ENCODE measurements at regions not wholly inside any gene's neighbourhood (a gene's known extent, or its start where the extent isn't known, plus 50 kb on each side); places are given as distances from the start of the nearest gene placed in this dataset.

DNA sequence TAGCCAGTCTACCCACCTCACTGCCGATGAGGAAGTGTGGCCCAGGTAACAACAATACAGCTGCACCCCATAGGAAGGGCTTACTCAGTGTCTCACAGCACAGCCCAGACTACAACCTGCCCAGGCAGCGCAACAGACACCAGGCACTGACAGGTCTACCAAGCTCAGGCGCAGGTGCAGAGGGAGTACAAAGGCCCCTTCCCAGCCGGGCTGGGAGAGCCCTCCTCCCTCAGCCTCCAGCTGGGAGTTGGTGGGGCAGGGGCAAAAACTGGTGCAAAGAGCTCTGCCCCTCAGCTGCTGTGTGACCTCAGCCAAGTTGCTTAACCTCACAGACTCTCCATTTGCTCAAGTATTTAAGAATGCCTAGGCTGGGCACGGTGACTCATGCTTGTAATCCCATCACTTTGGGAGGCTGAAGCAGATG lies 112.6 kb upstream of the LHX1 start:
- Mint-ChIP-seq H3K4me3 (ENCODE audit: unreplicated experiment) (no peak overlapping the region), H3K27me3 (ENCODE audit: low read depth, unreplicated experiment) (peaks cover 67% of the 10 kb centered on the region), H3K4me1 (ENCODE audit: low read depth, unreplicated experiment) (peaks cover 1% of the 10 kb centered on the region), H3K9me3 (ENCODE audit: unreplicated experiment) (no peaks in the 10 kb centered on the region), H3K36me3 (ENCODE audit: low read depth, unreplicated experiment) (peaks cover 2% of the 10 kb centered on the region), H3K27ac (ENCODE audit: unreplicated experiment) (no peak overlapping the region)
- Histone ChIP-seq H3K9me3 (ENCODE audit: insufficient read depth, low read depth, low read length) (no peaks in the 10 kb centered on the region), H3K4me1 (ENCODE audit: insufficient read depth, low read length) (no peaks in the 10 kb centered on the region), H3K4me2 (ENCODE audit: low read length) (no peak overlapping the region), H3K27ac (ENCODE audit: low read depth, low read length) (no peak overlapping the region), H3K79me2 (ENCODE audit: insufficient read depth, low read length) (no peaks in the 10 kb centered on the region), H3K27me3 (ENCODE audit: insufficient read depth, low read length) (peaks cover 34% of the 10 kb centered on the region), H3K4me3 (ENCODE audit: insufficient read depth, low read depth, low read length) (no peak overlapping the region), H3K9ac (ENCODE audit: low read length) (no peak overlapping the region), H3K36me3 (ENCODE audit: insufficient read depth, low read length) (no peaks in the 10 kb centered on the region), H4K20me1 (ENCODE audit: insufficient read depth, low read length) (no peaks in the 10 kb centered on the region), H2AFZ (ENCODE audit: low read depth, low read length) (no peak overlapping the region)
- TF ChIP-seq EZH2 (IDR thresholded peaks at IDR 0.05; ENCODE audit: insufficient read depth, low read length) = no peak
- TF ChIP-seq, protein P1, sequence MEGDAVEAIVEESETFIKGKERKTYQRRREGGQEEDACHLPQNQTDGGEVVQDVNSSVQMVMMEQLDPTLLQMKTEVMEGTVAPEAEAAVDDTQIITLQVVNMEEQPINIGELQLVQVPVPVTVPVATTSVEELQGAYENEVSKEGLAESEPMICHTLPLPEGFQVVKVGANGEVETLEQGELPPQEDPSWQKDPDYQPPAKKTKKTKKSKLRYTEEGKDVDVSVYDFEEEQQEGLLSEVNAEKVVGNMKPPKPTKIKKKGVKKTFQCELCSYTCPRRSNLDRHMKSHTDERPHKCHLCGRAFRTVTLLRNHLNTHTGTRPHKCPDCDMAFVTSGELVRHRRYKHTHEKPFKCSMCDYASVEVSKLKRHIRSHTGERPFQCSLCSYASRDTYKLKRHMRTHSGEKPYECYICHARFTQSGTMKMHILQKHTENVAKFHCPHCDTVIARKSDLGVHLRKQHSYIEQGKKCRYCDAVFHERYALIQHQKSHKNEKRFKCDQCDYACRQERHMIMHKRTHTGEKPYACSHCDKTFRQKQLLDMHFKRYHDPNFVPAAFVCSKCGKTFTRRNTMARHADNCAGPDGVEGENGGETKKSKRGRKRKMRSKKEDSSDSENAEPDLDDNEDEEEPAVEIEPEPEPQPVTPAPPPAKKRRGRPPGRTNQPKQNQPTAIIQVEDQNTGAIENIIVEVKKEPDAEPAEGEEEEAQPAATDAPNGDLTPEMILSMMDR (IDR thresholded peaks at IDR 0.05; ENCODE audit: insufficient read depth, low read depth, low read length) = no peak
- DNase-seq (ENCODE audit: low read depth) = no peak
- FAIRE-seq = no peak

- peaks cover 63% of the 10 kb centered on the region for H3K27me3 Mint-ChIP-seq (ENCODE audit: low read depth, unreplicated experiment)
- DNase-seq (ENCODE audit: low read depth) = no peak
- no peak overlapping the region for H3K27ac Mint-ChIP-seq (ENCODE audit: unreplicated experiment)
These were observed 112.2 kb upstream of the LHX1 start for GRCh38 chr17:36825113-36825512.

DNA sequence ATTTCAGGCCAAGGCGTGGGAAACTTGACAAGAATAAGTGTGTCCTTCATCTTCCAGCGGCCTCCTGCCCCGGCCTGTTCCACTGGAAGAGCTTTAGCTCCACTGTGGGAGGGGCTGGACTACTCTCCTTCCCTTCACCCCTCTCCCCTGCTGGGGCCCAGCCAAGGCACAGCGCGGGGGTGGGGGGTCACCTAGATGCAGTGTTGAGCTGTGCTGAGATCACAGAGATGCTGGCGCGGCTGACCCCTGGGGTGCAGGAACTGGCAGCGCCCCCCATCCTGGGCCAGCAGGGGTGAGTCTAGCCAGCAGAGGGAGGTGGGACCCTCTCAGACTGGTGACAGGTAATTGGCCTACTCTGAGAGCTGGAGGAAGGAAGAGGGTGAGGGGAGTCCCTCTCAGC lies 111.8 kb upstream of the LHX1 start:
- H4K20me1 ChIP-seq (ENCODE audit: insufficient read depth, low read length) = no peaks in the 10 kb centered on the region
- no peaks in the 10 kb centered on the region for H3K79me2 ChIP-seq (ENCODE audit: insufficient read depth, low read length)
- no peak overlapping the region for H3K4me3 ChIP-seq (ENCODE audit: insufficient read depth, low read depth, low read length)
- TF ChIP-seq EZH2 (IDR thresholded peaks at IDR 0.05; ENCODE audit: insufficient read depth, low read length) = no peak
- TF ChIP-seq, protein P1 (IDR thresholded peaks at IDR 0.05; ENCODE audit: insufficient read depth, low read depth, low read length) = no peak
- no peaks in the 10 kb centered on the region for H3K9me3 ChIP-seq (ENCODE audit: insufficient read depth, low read depth, low read length)
- H3K9ac ChIP-seq (ENCODE audit: low read length) = no peak overlapping the region
- Mint-ChIP-seq H3K36me3 (ENCODE audit: low read depth, unreplicated experiment) (peaks cover 2% of the 10 kb centered on the region), H3K27ac (ENCODE audit: unreplicated experiment) (no peak overlapping the region), H3K4me3 (ENCODE audit: unreplicated experiment) (no peak overlapping the region), H3K4me1 (ENCODE audit: low read depth, unreplicated experiment) (peaks cover 1% of the 10 kb centered on the region), H3K27me3 (ENCODE audit: low read depth, unreplicated experiment) (peaks cover 59% of the 10 kb centered on the region), H3K9me3 (ENCODE audit: unreplicated experiment) (no peaks in the 10 kb centered on the region)
- peaks cover 35% of the 10 kb centered on the region for H3K27me3 ChIP-seq (ENCODE audit: insufficient read depth, low read length)
- no peak for DNase-seq (ENCODE audit: low read depth)
- H3K27ac ChIP-seq (ENCODE audit: low read depth, low read length) = no peak overlapping the region
- no peaks in the 10 kb centered on the region for H3K36me3 ChIP-seq (ENCODE audit: insufficient read depth, low read length)
- H3K4me1 ChIP-seq (ENCODE audit: insufficient read depth, low read length) = no peaks in the 10 kb centered on the region
- H2AFZ ChIP-seq (ENCODE audit: low read depth, low read length) = no peak overlapping the region
- no peak for FAIRE-seq
- H3K4me2 ChIP-seq (ENCODE audit: low read length) = no peak overlapping the region

More at GRCh38 chr17:36825113-36825512, 112.2 kb upstream of the LHX1 start:
- Histone ChIP-seq H3K27me3 (ENCODE audit: insufficient read depth, low read length) (peaks cover 35% of the 10 kb centered on the region), H3K36me3 (ENCODE audit: insufficient read depth, low read length) (no peaks in the 10 kb centered on the region), H3K9me3 (ENCODE audit: insufficient read depth, low read depth, low read length) (no peaks in the 10 kb centered on the region), H3K4me3 (ENCODE audit: insufficient read depth, low read depth, low read length) (no peak overlapping the region), H3K9ac (ENCODE audit: low read length) (no peak overlapping the region), H3K4me2 (ENCODE audit: low read length) (no peak overlapping the region), H3K4me1 (ENCODE audit: insufficient read depth, low read length) (no peaks in the 10 kb centered on the region), H3K27ac (ENCODE audit: low read depth, low read length) (no peak overlapping the region), H4K20me1 (ENCODE audit: insufficient read depth, low read length) (no peaks in the 10 kb centered on the region), H3K79me2 (ENCODE audit: insufficient read depth, low read length) (no peaks in the 10 kb centered on the region), H2AFZ (ENCODE audit: low read depth, low read length) (no peak overlapping the region)
- peaks cover 2% of the 10 kb centered on the region for H3K36me3 Mint-ChIP-seq (ENCODE audit: low read depth, unreplicated experiment)
- H3K4me3 Mint-ChIP-seq (ENCODE audit: unreplicated experiment) = no peak overlapping the region
- H3K4me1 Mint-ChIP-seq (ENCODE audit: low read depth, unreplicated experiment) = peaks cover 1% of the 10 kb centered on the region
- no peaks in the 10 kb centered on the region for H3K9me3 Mint-ChIP-seq (ENCODE audit: unreplicated experiment)
- no peak for TF ChIP-seq EZH2 (IDR thresholded peaks at IDR 0.05; ENCODE audit: insufficient read depth, low read length)
- TF ChIP-seq, protein P1 (IDR thresholded peaks at IDR 0.05; ENCODE audit: insufficient read depth, low read depth, low read length) = no peak
- no peak for FAIRE-seq
